ENCODE measurements at regions not wholly inside any gene's neighbourhood (a gene's known extent, or its start where the extent isn't known, plus 50 kb on each side); places are given as distances from the start of the nearest gene placed in this dataset.
"Not testable (repeated sequence)": the region's sequence is repeated elsewhere in the genome, so short reads cannot be mapped to it uniquely, and the experiment has no call there.

DNA sequence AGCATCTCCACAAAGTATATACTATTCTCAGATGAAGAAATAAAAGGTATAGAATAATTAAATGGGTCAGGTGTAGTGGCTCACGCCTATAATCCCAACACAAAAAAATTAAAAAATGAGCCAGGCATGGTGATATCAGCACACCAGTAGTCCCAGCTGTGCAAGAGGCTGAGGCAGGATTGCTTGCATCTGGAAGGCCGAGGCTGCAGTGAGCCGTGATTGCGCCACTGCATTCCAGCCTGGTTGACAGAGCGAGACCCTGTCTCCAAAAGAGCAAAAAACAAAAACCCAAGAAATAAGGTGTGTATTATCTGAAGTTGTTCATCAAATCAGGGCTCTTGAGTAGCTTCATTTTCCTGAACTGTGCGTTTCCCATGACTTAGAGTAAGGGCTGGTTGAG is 83.2 kb upstream of the MYO10 start:
- no peaks in the 10 kb centered on the region for H3K9me3 ChIP-seq (ENCODE audit: control insufficient read depth, low read length, poor library complexity, severe bottlenecking)
- no peak overlapping the region for H3K4me3 Mint-ChIP-seq
- no peak overlapping the region for H3K27ac Mint-ChIP-seq
- ATAC-seq (no peak), DNase-seq (no peak)
- H3K36me3 Mint-ChIP-seq (ENCODE audit: low read depth), result no peaks in the 10 kb centered on the region
- H3K27me3 Mint-ChIP-seq, result no peaks in the 10 kb centered on the region
- H3K4me1 Mint-ChIP-seq, result no peaks in the 10 kb centered on the region

DNA sequence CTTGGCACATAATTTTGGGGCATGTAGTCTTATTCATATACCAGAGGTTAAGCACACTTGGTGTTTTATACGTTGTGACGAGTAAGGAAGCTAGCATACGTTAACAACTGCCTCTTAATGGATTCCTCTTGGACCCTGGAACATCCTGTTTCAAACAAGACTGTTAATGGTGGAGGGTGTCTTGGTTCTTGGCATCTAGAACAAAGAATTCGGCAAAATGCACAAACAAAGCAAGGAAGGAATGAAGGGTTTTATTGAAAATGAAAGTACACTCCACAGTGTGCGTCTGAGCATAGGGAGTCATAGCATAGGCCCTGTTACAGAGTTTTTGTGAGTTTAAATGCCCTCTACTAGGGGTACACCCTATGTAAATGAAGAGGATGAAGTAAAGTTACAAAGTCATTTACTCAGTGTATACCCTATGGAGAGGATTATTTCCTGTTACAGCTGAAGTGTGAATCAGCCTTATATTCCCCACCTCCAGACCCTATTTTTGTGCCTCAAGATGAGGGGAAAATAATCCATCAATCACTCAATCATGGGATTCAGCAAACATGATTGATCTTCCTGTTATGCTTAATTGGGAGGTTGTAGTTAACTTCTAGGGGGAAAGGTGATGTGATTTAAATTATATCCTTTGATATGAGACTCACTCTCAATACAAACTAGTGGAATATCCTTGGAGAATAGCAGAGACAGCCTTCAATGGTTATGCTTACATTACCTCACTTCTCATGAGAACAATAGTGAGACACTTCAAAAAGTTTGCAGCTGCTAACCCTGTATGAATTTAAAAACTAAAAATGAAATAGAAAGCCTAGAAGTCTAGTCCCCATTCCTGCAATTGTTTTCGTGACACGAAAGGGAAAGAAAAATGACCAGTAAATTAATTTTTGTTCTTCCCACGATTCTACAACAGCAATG is 84.9 kb upstream of the MYO10 start:
- no peak overlapping the region for H3K4me3 Mint-ChIP-seq
- no peaks in the 10 kb centered on the region for H3K27me3 Mint-ChIP-seq
- no peak overlapping the region for H3K27ac Mint-ChIP-seq
- H3K36me3 Mint-ChIP-seq (ENCODE audit: low read depth), result no peaks in the 10 kb centered on the region
- ATAC-seq (no peak), DNase-seq (no peak)
- H3K4me1 Mint-ChIP-seq, result no peaks in the 10 kb centered on the region
- no peaks in the 10 kb centered on the region for H3K9me3 ChIP-seq (ENCODE audit: control insufficient read depth, low read length, poor library complexity, severe bottlenecking)

DNA sequence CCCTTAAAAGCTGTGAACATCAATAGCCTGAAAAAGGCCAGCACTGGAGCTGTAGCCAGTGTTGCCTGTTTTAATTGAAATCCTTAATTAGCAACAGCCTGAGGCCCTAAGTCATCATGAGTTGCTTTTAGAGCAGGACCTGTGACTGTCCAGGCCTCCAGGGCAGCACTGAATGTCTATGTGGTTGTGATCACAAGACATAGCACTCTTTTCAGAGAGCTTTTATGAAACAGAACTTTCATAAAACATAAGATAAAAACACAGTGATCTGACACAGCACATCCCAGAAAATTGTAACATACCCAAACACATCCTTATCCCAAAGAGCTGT is 85.5 kb upstream of the MYO10 start:
- DNase-seq (no peak), ATAC-seq (no peak)
- H3K27me3 Mint-ChIP-seq, result no peaks in the 10 kb centered on the region
- H3K9me3 ChIP-seq (ENCODE audit: control insufficient read depth, low read length, poor library complexity, severe bottlenecking), result no peaks in the 10 kb centered on the region
- no peaks in the 10 kb centered on the region for H3K4me1 Mint-ChIP-seq
- H3K4me3 Mint-ChIP-seq, result no peak overlapping the region
- H3K36me3 Mint-ChIP-seq (ENCODE audit: low read depth), result no peaks in the 10 kb centered on the region
- no peak overlapping the region for H3K27ac Mint-ChIP-seq

DNA sequence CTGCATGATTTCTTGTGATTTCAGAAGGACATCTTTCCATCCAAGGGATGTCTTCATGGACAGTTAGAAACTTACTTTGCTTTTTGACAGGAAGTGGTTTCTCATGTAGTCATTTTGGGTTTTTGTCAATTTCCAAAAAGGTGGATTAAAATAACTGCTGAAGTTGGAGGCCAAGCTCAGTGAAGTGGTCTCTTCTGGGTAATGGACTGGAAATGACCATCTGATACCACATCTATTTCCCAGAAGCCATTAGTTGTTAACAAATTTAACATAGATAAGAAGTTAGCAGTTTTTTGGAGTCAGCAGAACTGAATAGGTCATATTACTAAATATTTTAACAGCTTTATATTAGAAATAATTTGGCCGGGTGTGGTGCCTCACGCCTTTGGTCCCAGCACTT is 86.2 kb upstream of the MYO10 start:
- Mint-ChIP-seq H3K4me1 (no peaks in the 10 kb centered on the region), H3K27me3 (no peaks in the 10 kb centered on the region), H3K4me3 (no peak overlapping the region), H3K36me3 (ENCODE audit: low read depth) (no peaks in the 10 kb centered on the region), H3K27ac (no peak overlapping the region)
- H3K9me3 ChIP-seq (ENCODE audit: control insufficient read depth, low read length, poor library complexity, severe bottlenecking), result no peaks in the 10 kb centered on the region
- no peak for ATAC-seq
- no peak for DNase-seq

DNA sequence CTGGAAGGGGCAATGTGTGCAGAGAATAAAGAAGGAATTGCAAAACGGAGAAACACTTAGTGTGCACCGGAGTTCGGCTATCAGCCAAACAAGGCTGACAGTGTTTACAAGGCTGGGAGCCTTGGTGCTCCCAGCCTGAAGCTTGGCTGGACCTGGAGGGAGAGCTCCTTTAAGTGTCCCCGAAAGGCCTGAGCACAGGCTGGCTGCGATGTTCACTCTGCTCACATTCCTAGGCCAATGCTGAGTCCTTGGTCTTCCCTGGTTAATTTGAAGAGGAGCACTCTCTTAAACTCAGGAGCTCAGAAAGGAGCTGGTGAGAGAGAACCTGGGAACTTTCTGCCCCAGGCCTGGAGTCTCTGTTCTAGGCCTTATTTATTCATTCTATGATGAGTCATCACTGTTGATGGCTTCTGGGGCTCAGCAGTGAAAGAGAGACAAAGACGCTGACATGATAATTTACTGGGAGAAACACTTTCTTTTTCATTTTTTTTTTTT is 88.6 kb upstream of the MYO10 start:
- H3K9me3 ChIP-seq (ENCODE audit: control insufficient read depth, low read length, poor library complexity, severe bottlenecking), result no peaks in the 10 kb centered on the region
- H3K4me3 Mint-ChIP-seq, result no peak overlapping the region
- no peak for DNase-seq
- H3K4me1 Mint-ChIP-seq, result no peaks in the 10 kb centered on the region
- no peaks in the 10 kb centered on the region for H3K27me3 Mint-ChIP-seq
- no peak overlapping the region for H3K27ac Mint-ChIP-seq
- no peak for ATAC-seq
- H3K36me3 Mint-ChIP-seq (ENCODE audit: low read depth), result no peaks in the 10 kb centered on the region

DNA sequence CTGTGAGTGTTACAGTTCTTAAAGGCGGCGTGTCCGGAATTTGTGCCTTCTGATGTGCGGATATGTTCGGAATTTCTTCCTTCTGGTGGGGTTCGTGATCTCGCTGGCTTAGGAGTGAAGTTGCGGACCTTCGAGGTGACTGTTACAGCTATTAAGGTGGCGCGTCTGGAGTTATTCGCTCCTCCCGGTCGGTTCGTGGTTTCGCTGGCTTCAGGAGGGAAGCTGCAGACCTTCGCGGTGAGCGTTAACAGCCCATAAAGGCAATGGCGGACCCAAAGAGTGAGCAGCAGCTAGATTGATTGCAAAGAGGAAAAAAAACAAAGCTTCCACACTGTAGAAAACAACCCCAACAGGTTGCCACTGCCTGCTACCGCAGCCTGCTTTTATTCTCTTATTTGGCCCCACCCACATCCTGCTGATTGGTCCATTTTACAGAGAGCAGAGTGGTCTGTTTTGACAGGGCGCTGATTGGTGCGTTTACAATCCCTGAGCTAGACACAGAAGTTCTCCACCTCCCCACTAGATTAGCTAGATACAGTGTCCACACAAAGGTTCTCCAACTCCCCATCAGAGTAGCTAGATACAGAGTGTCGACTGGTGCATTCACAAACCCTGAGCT is 95.7 kb upstream of the MYO10 start:
- H3K36me3 Mint-ChIP-seq (ENCODE audit: low read depth); H3K4me3 Mint-ChIP-seq; H3K27ac Mint-ChIP-seq; H3K9me3 ChIP-seq (ENCODE audit: control insufficient read depth, low read length, poor library complexity, severe bottlenecking); ATAC-seq; DNase-seq; H3K27me3 Mint-ChIP-seq; H3K4me1 Mint-ChIP-seq: not testable (repeated sequence)

DNA sequence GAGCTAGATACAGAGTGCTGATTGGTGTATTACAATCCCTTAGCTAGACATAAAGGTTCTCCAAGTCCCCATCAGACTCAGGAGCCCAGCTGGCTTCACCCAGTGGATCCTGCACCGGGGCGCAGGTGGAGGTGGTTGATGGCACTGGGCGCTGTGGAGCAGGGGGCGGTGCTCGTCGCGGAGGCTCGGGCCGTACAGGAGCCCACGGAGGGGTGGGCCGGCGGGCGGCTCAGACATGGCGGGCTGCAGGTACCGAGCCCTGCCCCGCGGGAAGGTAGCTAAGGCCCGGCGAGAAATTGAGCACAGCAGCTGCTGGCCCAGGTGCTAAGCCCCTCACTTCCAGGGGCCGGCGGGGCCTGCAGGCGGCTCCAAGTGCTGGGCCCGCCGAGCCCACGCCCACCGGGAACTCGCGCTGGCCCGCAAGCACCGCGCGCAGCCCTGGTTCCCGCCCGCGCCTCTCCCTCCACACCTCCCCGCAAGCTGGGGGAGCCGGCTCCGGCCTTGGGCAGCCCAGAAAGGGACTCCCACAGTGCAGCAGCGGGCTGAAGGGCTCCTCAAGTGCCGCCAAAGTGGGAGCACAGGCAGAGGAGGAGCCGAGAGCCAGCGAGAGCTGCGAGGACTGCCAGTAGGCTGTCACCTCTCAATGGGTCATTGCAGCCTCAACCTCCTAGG is 96.4 kb upstream of the MYO10 start:
- H3K9me3 ChIP-seq (ENCODE audit: control insufficient read depth, low read length, poor library complexity, severe bottlenecking); H3K27ac Mint-ChIP-seq; H3K4me3 Mint-ChIP-seq; H3K36me3 Mint-ChIP-seq (ENCODE audit: low read depth); DNase-seq; ATAC-seq; H3K27me3 Mint-ChIP-seq; H3K4me1 Mint-ChIP-seq: not testable (repeated sequence)

DNA sequence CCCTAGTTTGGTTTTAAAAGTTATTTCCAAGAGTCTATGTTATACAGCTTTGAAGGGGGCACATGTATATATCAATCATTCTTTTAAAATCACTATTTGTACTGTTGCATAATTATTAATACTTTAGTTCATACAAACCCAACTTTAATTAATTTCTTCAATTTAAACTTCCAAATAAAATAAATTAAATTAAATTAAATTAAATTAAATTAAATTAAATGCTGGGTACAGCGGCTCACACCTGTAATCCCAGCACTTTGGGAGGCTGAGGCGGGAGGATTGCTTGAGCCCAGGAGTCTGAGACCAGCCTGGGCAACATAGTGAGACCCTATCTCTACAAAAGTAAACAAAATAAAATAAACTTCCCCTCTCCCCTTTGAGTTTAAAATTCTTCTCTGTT is 98.9 kb upstream of the MYO10 start:
- not testable (repeated sequence) for H3K36me3 Mint-ChIP-seq (ENCODE audit: low read depth); H3K27ac Mint-ChIP-seq; H3K27me3 Mint-ChIP-seq; ATAC-seq; H3K4me1 Mint-ChIP-seq; H3K4me3 Mint-ChIP-seq; H3K9me3 ChIP-seq (ENCODE audit: control insufficient read depth, low read length, poor library complexity, severe bottlenecking); DNase-seq

DNA sequence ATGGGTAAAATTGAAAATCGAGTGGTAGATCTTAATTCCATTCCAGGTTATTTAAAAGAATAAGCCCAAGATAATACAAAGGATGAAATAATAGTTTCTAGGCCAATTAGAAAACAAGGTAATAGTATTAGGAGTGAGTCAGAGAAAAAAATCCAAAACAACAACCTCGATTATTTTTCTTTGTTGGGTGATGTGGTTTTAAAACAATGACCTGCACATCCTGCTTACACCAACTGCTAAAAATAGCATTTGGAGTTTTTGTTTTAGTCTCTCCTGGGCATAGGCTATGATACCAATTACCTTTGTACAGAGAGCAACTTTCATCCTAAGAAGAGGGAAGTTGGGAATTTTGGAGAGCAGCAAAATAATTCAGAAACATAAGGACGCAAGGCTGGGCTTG is 101.7 kb upstream of the MYO10 start:
- Mint-ChIP-seq H3K4me3 (no peak overlapping the region), H3K27me3 (no peaks in the 10 kb centered on the region), H3K4me1 (no peaks in the 10 kb centered on the region), H3K36me3 (ENCODE audit: low read depth) (no peaks in the 10 kb centered on the region), H3K27ac (no peak overlapping the region)
- no peak for DNase-seq
- ATAC-seq, result no peak
- H3K9me3 ChIP-seq (ENCODE audit: control insufficient read depth, low read length, poor library complexity, severe bottlenecking), result no peaks in the 10 kb centered on the region

DNA sequence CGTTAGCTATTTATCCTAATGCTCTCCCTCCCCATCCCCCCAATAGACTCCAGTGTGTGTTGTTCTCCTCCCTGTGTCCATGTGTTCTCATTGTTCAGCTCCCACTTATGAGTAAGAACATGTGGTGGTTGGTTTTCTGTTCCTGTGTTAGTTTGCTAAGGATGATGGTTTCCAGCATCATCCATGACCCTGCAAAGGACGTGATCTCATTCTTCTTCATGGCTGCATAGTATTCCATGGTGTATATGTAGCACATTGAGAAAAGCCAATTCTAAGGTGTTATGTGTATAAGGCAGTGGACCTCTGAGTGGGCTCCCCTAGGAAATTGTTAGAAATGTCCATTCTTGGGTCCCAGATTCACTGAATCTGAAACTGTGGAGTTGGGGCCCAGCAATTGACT is 103.1 kb upstream of the MYO10 start:
- H3K4me3 Mint-ChIP-seq, result no peak overlapping the region
- no peak for ATAC-seq
- no peaks in the 10 kb centered on the region for H3K27me3 Mint-ChIP-seq
- no peak for DNase-seq
- no peaks in the 10 kb centered on the region for H3K36me3 Mint-ChIP-seq (ENCODE audit: low read depth)
- H3K27ac Mint-ChIP-seq, result no peak overlapping the region
- no peaks in the 10 kb centered on the region for H3K4me1 Mint-ChIP-seq
- no peaks in the 10 kb centered on the region for H3K9me3 ChIP-seq (ENCODE audit: control insufficient read depth, low read length, poor library complexity, severe bottlenecking)

DNA sequence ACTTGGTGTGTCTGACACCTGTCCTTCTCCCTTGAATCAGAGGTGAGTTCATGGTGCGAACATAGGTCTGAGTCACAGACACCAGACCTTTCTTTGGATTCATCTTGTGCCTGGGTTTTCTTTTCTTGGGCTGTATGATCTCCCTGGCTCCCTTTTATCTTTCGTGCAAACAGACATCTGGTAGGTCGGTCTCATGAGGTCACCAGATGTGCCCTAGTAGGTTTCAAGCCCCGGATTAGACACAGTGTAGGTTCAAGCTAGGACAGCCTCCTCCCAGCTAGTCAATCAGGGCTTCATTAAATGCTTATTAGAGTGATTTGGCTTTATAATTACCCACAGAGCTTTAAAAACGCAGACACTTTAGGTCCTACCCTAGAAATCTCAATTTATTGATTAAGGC is 106.0 kb upstream of the MYO10 start:
- H3K4me3 Mint-ChIP-seq, result no peak overlapping the region

DNA sequence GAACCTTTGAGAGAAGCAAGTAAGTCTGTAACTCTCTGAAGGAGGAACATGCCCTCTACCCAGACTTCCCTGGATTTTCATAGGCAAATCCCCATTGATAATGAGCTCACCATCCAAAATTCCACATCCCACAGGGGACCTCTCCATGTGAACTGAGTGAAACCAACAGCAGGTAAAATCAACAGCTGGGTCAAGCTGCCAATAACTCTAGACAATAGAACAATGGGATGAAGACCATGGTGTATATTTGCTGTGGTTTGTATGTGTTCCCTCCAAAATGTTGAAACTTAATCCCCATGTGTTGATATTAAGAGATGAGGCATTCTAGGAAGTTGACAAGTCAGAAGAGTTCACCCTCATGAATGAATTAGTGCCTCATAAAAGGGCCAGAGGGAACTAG is 110.2 kb upstream of the MYO10 start:
- Mint-ChIP-seq H3K4me3 (no peak overlapping the region), H3K27me3 (no peaks in the 10 kb centered on the region), H3K27ac (no peak overlapping the region), H3K36me3 (ENCODE audit: low read depth) (no peaks in the 10 kb centered on the region), H3K4me1 (no peaks in the 10 kb centered on the region)
- H3K9me3 ChIP-seq (ENCODE audit: control insufficient read depth, low read length, poor library complexity, severe bottlenecking), result no peaks in the 10 kb centered on the region
- DNase-seq (no peak), ATAC-seq (no peak)

More for the DNA sequence above, 106.0 kb upstream of the MYO10 start:
- Mint-ChIP-seq H3K27me3 (no peaks in the 10 kb centered on the region), H3K4me1 (no peaks in the 10 kb centered on the region), H3K36me3 (ENCODE audit: low read depth) (no peaks in the 10 kb centered on the region), H3K27ac (no peak overlapping the region)
- DNase-seq (no peak), ATAC-seq (no peak)
- no peaks in the 10 kb centered on the region for H3K9me3 ChIP-seq (ENCODE audit: control insufficient read depth, low read length, poor library complexity, severe bottlenecking)

DNA sequence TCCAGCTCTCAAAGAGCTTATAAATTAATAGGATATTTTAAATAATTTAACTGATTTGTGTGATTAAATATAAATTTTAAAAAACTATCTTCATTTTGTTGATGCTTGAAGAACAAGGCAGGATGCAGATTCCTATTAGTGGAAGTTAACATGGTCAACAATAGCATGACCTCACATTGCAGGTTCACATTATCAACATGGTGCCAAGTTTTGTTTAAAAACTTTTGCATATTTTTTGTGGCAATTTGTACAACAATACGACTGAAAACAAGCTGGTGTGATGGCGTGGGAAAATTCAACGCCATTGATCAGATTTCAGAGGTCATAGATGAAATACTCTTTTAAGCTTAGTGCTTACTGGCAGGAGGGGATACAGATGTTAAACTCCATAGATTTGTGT is 114.1 kb upstream of the MYO10 start:
- H3K9me3 ChIP-seq (ENCODE audit: control insufficient read depth, low read length, poor library complexity, severe bottlenecking), result no peaks in the 10 kb centered on the region
- no peaks in the 10 kb centered on the region for H3K36me3 Mint-ChIP-seq (ENCODE audit: low read depth)
- no peak overlapping the region for H3K4me3 Mint-ChIP-seq
- no peak for ATAC-seq
- no peak overlapping the region for H3K27ac Mint-ChIP-seq
- no peaks in the 10 kb centered on the region for H3K27me3 Mint-ChIP-seq
- no peaks in the 10 kb centered on the region for H3K4me1 Mint-ChIP-seq
- DNase-seq, result no peak
